Stimulated activated CD4-positive, alpha-beta T cell treated with anti-CD3 and anti-CD28 coated beads, Interleukin-12 subunit alpha, Interleukin-12 subunit beta, amount 100 ng/mL, for 4 hours (primary cell): ENCODE measurements at regions not wholly inside any gene's neighbourhood (a gene's known extent, or its start where the extent isn't known, plus 50 kb on each side); places are given as distances from the start of the nearest gene placed in this dataset.

Source experiments
- DNase-seq: peaks from one replicate; pipeline ENCODE4 v3.0.0-alpha.2; 2020

GRCh38 chr4:62293551-62293950 lies 1093.4 kb downstream of the ADGRL3 start:
- DNase-seq = no peak

GRCh38 chr4:62292911-62293310 lies 1092.8 kb downstream of the ADGRL3 start:
- no peak for DNase-seq

GRCh38 chr4:62288808-62289541 lies 1088.8 kb downstream of the ADGRL3 start:
- no peak for DNase-seq

DNA sequence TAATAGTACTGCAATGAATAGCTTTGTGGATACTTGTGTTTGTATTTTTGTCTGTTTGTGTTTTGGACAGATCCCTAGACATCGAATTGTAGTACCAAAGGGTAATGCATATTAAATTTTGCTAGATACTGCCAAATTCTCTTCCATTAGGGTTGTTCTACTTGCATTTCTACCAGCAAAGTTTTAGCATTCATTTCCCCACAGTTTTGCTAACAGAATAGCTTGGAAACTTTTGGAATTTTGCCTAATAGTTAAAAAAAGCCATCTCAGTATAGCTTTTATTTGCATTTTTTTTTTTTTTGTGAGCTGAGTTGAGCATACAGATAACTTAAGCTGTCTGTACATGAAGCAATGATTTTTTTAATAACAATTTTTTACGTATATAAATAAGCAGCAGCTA lies 1084.9 kb downstream of the ADGRL3 start:
- DNase-seq = no peak

DNA sequence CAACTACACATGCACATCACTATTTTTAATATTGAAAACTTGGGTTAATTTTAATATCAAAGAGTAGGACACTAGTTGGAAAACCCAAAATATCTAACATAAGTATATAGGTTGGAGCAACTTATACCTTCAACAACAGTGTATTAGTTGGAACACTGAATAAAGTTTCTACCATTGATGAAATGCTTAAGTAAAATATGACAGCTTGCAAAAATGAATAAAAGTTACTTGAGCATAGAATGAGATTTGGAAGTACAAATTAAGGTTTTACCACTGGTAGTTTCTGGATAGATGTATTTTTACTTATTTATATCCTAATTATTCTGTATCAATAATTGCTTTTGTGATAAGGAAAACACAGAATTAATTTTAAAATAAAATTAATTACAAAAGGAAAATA lies 1079.6 kb downstream of the ADGRL3 start:
- no peak for DNase-seq

- DNase-seq = no peak
Observed at GRCh38 chr4:62275470-62275869, 1075.3 kb downstream of the ADGRL3 start.

DNA sequence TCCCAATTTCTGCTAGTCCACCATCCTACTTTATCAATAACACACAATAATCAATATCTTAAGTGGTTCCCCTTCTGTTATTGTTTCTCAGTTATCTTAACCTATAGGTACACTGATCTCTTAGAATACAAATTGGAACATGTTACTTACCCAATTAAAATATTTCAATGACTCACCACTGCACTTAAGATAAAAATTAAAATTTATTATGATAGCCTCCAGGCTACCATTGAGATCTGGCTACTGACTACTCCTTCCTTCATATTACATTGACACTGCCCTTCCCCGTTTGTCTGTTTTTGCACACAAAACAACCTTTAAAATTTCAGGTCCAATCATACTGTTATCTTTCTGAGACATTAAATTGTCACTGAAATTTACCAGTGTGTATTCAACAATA lies 1074.7 kb downstream of the ADGRL3 start:
- DNase-seq = no peak

GRCh38 chr4:62271107-62271506 lies 1071.0 kb downstream of the ADGRL3 start:
- no peak for DNase-seq

- DNase-seq = no peak
Observed at GRCh38 chr4:62269918-62270317, 1069.8 kb downstream of the ADGRL3 start.

DNA sequence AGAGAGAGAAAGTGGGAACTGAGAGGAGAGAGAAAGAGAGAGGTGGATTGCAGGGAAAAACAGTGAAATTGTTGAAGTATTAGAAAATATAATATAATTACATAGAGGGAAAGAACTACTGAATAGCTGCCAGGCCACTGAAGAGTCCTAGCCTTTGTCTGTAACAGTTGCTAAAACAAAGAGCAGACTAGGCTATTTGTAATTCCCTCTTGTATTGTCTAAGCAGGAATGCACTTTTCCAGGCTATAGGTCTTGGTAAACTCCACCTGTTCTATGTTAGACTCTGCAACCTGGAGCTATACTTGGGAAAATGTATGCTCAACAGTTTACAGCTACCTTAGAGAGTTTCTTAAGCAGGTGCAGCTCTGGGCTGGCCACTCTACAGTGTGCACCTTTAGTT lies 1063.3 kb downstream of the ADGRL3 start:
- DNase-seq = no peak

DNA sequence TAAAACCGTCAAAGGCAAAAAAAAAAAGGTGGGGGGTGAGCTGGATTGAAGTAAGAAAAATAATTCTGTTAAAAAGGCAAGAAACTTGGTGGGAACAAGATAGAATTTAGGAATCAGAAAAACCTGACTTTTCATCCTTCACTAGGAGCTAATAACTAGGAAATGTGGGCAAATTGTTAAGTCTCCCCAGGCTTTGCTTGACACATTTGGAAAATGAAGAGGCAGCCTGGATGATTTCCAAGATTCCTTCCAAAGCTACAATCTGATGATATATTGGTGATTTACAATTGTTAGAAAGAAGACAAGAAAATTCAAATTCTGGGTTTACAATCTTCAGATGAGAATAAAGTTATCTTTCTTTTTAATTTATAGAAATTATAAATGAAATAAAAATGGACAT lies 1062.5 kb downstream of the ADGRL3 start:
- no peak for DNase-seq

DNA sequence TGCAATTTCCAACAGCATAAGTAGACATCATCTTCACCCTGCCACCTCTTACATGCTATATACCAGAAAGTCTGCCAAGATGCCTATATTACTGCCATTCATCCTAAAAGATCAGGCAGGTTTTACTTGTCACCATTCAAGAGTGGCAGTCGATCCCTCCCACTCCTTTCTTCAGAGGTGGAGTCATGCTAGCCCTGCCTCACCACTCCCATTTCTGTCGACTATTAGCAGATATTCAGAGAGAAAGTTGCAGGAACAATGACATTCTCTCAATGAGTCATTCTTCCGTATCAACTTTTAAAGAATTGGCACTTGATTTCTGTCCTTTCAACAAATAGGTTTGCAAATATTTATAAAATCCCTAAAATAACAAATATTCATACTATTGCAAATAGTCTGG lies 1060.1 kb downstream of the ADGRL3 start:
- no peak for DNase-seq

- no peak for DNase-seq
Observed at GRCh38 chr4:62256479-62256878, 1056.4 kb downstream of the ADGRL3 start.

DNA sequence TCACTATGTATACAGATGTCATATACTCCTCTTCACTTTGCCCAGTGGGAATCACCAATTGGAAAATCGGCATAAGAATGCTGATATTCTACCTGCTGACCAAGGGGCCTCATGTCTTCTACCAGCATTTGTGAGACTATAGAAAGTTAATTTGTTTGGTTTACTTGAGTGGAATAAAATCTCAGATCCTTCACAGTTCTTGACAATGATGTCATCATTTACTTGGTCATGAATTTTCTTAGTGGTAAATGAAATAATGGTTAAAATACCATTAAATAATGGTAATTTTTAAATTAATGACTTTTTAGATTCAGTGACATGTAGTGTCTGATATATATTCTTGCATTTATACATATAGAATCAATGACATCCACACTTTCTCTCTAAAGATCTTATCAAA lies 1052.6 kb downstream of the ADGRL3 start:
- no peak for DNase-seq

GRCh38 chr4:62250100-62250499 lies 1050.0 kb downstream of the ADGRL3 start:
- DNase-seq = no peak

DNA sequence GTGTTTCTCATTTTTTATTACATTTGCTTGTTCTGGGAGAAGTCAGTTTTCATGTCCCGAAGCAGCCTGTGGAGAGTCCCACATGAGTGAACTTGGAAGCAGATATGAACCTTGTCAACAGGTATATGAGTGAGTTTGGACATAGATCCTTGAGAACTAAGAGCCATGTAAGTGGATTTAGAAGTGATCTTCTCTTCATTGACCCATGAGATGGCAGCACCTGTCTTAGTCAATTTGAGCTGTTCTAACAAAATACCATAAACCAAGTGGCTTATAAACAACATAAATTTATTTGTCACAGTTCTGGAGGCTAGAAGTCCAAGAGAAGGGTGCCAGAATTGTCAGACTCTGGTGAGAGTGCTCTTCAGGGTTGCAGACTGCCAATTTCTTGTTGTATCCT lies 1043.8 kb downstream of the ADGRL3 start:
- DNase-seq = no peak

- DNase-seq = no peak
Observed at GRCh38 chr4:62235911-62236310, 1035.8 kb downstream of the ADGRL3 start.

- DNase-seq = no peak
Observed at GRCh38 chr4:62232814-62233213, 1032.7 kb downstream of the ADGRL3 start.

- DNase-seq = no peak
Observed at GRCh38 chr4:62231994-62232393, 1031.9 kb downstream of the ADGRL3 start.

DNA sequence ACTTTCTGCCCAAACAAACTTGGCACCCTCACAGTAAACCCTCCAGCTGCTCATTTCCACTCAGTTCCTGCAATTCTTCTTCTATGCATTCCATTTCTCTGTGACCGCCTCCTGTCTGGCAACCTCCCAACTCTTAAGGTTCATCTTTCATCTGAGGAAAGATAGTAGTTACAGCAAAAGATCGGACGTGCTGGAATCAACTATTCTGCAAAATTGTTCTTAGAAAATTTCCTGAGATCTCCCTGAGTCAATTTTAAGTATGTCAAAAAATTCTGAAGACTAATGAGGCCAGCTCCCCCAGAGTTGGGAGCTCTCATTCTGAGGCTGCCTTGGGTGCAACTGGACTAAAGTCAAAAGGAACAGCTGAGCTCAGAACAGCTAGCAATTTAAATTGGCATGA lies 1026.0 kb downstream of the ADGRL3 start:
- no peak for DNase-seq

DNA sequence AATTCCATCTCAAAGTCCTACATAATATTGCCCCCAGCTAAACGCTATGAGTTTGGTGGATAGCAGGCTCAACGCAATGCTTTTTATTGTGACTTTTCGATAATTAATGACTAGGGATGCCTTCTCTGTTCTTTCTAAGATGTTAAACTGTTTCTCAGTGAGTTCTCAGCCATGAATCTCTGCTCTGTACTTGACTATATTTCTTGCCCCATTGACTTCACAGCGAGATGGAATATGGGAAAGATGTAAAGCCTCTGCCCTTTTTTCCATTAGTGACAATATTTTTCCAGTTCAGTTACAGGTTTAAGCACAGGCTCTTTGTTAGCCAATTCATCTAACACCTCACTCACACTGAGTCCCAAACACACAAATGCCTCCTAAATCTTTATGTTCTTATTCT lies 1022.0 kb downstream of the ADGRL3 start:
- no peak for DNase-seq

DNA sequence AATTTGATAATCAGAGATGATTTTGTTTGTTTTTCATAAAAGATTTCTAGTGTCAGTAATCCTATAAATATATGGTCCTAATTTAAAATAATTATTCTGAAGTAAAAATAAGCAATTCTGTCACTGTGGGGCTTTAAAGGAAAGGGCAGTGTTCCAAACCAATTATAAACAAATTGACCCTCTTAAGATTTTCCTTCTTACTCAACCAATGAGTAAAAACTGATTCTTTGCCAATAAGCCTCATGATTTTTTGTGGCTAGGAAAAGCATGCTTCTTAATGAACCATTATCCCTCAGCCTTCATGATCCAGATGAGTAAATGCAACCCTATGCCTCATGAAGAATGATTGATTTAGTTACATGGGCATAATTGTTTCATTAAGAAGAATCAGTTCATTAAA lies 1010.4 kb downstream of the ADGRL3 start:
- no peak for DNase-seq

- DNase-seq = no peak
Observed at GRCh38 chr4:62209757-62210485, 1009.8 kb downstream of the ADGRL3 start.

DNA sequence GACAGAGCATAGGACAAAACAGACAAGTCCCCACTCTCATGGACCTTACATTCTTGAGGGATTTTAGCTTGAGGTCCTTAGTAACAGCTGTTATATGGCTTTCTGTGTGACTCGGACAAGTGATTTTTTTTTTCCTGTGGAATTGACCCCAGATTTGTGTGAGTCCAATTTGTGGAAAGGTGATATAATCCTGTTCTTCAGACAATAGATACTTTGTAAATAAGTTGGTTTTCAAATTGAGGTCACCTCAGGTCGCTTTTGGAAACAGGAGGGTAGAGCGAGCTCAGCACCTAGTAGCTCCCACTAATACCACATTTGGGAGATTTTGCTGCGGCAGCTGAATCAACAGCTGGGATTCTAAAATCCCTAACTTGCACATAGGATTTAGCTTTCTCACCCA lies 1008.8 kb downstream of the ADGRL3 start:
- no peak for DNase-seq

- no peak for DNase-seq
Observed at GRCh38 chr4:62204136-62204535, 1004.0 kb downstream of the ADGRL3 start.
